ENCODE measurements at regions not wholly inside any gene's neighbourhood (a gene's known extent, or its start where the extent isn't known, plus 50 kb on each side); places are given as distances from the start of the nearest gene placed in this dataset.
"Not testable (repeated sequence)": the region's sequence is repeated elsewhere in the genome, so short reads cannot be mapped to it uniquely, and the experiment has no call there.

DNA sequence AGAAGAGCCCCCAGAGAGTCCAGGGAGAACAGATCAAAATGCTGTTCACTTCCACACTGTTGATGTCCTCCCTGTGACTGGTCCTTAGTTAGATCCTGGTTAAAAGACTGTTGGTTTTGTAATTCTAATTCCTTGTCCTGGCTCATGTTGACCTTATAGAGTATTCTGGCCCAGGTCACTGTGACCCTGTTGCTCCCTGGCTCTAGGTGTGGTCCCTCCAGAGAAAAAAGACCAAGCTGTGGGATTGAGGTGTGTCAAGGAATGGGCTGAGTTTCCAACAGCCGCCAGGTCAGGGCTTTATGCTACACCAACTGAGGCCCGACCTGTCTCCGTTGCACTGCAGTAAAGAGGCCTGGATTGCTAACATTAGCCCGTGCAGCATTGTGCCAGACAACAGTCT is 241.0 kb upstream of the MSX2 start:
- TF ChIP-seq, protein P1, sequence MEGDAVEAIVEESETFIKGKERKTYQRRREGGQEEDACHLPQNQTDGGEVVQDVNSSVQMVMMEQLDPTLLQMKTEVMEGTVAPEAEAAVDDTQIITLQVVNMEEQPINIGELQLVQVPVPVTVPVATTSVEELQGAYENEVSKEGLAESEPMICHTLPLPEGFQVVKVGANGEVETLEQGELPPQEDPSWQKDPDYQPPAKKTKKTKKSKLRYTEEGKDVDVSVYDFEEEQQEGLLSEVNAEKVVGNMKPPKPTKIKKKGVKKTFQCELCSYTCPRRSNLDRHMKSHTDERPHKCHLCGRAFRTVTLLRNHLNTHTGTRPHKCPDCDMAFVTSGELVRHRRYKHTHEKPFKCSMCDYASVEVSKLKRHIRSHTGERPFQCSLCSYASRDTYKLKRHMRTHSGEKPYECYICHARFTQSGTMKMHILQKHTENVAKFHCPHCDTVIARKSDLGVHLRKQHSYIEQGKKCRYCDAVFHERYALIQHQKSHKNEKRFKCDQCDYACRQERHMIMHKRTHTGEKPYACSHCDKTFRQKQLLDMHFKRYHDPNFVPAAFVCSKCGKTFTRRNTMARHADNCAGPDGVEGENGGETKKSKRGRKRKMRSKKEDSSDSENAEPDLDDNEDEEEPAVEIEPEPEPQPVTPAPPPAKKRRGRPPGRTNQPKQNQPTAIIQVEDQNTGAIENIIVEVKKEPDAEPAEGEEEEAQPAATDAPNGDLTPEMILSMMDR (IDR thresholded peaks at IDR 0.05) = no peak
- DNase-seq (ENCODE audit: low spot score) = no peak
- no peak for ATAC-seq (ENCODE audit: low FRiP score)

DNA sequence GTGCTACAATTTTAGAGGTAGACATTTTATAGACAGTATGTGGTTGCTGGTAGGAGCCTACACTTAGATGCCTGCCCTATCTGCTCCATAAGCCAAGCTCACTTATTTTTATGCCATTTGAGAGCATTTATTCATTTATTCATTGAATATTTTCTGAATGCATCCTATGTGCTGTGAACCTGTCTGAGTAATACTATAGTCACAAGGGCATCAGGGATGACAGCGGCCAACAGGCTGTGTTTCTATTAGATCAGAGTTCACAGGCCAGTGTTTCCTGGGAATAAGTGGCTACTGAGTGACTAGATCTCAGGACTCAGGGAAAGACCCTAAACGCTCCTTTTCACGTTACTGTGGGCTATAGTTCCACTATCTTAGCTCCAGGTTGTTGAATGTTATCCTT is 235.2 kb upstream of the MSX2 start:
- TF ChIP-seq, protein P1 (IDR thresholded peaks at IDR 0.05) = no peak
- DNase-seq (ENCODE audit: low spot score) (no peak), ATAC-seq (ENCODE audit: low FRiP score) (no peak)

DNA sequence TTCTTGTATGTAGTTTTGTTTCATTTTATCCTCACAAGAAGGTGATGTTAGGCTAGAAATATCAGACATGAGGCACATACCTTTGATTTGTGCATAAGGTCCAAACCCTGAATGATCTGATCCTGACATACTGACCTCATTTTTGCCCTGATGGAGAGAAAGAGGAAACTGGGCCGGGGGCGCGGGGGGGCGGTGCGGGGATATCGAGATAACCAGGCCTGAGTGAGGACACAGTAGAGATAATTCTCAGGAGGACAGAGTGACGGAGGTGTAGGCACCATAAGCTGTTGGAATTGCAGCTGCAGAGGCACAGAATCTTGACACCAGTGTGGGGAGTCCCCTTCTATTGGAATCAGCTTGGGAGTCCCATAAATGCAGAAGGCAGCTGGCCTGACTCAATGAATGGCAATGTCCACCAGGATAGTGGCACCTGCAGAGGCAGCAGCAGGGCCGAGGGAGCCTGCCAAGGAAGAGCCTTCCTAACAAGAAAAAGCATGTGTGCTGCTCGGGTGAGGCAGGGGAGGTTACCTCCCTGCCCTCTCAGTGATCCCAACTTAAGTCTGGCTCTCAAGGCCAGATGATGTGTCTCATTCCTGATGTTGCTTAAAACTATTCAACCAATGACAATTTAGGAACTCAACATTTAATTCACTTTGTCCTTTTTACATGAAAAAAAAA is 234.3 kb upstream of the MSX2 start:
- TF ChIP-seq, protein P1 (IDR thresholded peaks at IDR 0.05) = no peak
- DNase-seq (ENCODE audit: low spot score) (no peak), ATAC-seq (ENCODE audit: low FRiP score) (no peak)

DNA sequence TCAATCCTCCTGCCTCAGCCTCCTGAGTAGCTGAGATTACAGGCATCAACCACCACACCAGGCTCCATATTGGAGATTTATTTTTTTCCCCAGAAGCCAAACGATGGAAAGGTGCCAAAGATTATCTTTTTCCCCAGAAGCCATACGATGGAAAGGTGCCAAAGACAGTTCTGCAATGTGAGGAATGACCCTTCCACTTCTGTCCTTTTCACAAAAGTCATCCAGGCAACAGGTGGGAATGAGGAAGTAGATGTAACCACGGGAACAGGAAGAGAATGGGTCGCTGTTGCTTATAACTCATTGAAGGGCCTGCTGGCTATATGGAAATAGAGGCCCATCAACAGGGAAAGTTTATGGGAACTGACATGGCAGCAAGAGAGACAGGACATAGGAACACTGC is 233.7 kb upstream of the MSX2 start:
- TF ChIP-seq, protein P1 (IDR thresholded peaks at IDR 0.05) = no peak
- ATAC-seq (ENCODE audit: low FRiP score) = no peak

GRCh38 chr5:174491265-174491664 is 233.1 kb upstream of the MSX2 start:
- DNase-seq (ENCODE audit: low spot score) (no peak), ATAC-seq (ENCODE audit: low FRiP score) (no peak)
- TF ChIP-seq, protein P1 (IDR thresholded peaks at IDR 0.05) = no peak

More for the DNA sequence above, 233.7 kb upstream of the MSX2 start:
- DNase-seq (ENCODE audit: low spot score) = no peak

DNA sequence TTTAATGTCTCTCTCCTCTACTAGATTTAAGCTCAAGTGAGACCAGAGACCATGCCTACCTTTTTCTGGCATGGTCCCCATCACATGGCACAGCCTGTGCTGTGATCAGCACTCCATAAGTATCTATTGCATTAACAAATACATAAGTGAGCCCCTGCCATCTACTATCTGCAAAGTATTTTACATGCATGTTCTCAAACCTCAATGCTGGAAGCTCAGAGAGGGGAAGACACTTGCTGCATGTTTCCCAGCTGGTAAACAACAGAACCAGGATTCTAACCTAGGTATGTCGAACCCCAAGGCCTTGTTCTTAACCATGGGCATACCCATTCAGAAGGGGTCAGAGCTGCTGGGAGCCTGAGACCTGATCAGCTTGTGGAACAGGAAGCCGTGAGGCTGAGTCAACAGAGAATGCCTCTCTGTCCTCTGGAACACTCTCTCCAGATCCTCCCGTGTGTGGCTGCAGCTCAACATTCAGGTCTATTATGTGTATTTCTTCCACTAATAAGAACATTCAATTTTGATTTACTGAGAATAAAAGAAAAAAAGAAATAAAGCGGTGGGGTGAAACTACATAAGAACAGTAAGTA is 232.5 kb upstream of the MSX2 start:
- DNase-seq (ENCODE audit: low spot score) (no peak), ATAC-seq (ENCODE audit: low FRiP score) (no peak)
- TF ChIP-seq, protein P1 (IDR thresholded peaks at IDR 0.05) = no peak

DNA sequence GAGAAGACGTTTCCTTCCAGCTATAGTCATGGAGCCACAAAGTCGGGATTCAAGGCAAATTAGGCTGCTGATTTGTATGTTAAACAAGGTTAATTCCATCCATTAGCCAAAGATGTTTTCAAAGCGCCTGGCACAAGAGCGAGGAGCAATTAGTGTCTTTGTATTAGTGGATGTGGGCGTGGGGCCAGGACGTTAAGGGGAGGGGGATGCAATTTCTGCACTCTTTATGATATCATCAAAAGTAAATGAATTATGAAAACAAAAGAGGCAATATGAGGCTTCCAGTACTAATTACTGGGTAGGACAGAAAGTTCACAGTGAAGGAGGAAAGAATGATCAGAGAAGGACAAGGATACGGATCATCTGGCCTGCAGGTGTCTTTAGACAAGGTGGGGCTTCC is 230.9 kb upstream of the MSX2 start:
- TF ChIP-seq, protein P1 (IDR thresholded peaks at IDR 0.05) = no peak
- ATAC-seq (ENCODE audit: low FRiP score) = no peak
- no peak for DNase-seq (ENCODE audit: low spot score)

DNA sequence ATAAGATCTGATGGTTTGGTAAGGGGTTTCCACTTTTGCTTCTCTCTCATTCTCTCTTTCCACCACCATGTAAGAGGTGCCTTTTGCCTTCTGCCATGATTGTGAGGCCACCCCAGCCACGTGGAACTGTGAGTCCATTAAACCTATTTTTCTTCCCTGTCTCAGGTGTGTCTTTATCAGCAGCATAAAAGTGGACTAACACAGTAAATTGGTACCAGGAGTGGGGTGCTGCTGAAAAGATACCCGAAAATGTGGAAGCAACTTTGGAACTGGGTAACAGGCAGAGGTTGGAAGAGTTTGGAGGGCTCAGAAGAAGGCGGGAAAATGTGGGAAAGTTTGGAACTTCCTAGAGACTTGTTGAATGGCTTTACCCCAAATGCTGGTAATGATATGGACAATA is 226.4 kb upstream of the MSX2 start:
- DNase-seq (ENCODE audit: low spot score); ATAC-seq (ENCODE audit: low FRiP score): not testable (repeated sequence)

DNA sequence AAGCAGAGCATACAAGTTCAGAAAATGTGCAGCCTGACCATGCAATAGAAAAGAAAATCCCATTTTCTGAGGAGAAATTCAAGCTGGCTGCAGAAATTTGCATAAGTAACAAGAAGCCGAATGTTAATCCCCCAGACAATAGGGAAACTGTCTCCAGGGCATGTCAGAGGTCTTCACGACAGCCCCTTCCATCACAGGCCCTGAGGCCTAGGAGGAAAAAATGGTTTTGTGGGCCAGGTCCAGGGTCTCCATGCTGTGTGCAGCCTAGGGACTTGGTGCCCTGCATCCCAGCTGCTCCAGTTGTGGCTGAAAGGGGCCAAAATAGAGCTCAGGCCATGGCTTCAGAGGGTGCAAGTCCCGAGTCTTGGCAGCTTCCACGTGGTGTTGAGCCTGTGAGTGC is 225.8 kb upstream of the MSX2 start:
- ATAC-seq (ENCODE audit: low FRiP score); DNase-seq (ENCODE audit: low spot score): not testable (repeated sequence)
